AML-193 (cell line): ENCODE measurements at regions not wholly inside any gene's neighbourhood (a gene's known extent, or its start where the extent isn't known, plus 50 kb on each side); places are given as distances from the start of the nearest gene placed in this dataset.
"Not testable (repeated sequence)": the region's sequence is repeated elsewhere in the genome, so short reads cannot be mapped to it uniquely, and the experiment has no call there.

Experiments
- DNase-seq, 2 experiments: peaks; one replicate each; lab custom pipeline; 2025; lab: John Stamatoyannopoulos, UW

DNA sequence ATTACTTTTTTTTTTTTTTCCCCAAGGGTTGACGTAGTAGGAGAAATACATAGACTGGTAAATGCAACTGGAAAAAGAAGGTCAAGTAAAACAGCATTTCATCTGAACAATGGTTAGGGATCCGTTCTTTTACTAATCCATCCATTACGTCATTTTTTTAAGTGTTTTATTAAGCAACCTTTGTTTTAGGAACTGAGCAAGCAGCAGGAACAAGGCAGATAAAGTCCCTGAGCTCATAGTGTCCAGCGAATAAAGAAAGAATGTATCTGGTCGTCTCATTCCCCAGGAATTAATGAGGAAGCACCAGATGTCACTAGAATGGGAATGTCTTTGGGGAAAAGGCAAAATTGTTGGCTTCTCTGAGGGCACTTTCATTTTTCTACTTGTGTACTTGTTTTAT lies 842.4 kb downstream of the TDRD15 start:
- no peak for DNase-seq

DNA sequence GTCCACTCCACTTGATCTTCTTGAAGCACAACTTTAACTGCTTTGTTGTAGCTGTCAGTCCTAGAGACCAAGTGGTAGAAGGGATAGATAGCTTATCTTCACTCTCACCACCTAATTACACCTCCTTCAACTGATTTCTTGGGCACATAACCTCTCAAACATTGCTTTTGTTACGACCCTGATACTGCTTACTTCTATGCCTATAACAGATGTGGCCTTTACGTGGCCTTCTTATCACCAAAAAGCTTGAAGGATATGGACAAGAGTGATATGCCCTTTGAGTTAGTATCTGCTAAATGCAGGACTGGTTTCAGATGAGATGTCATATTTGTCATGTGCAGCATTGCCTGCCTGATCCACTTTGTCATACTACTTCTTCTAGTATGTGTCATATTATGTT lies 847.2 kb downstream of the TDRD15 start:
- DNase-seq: no peak

DNA sequence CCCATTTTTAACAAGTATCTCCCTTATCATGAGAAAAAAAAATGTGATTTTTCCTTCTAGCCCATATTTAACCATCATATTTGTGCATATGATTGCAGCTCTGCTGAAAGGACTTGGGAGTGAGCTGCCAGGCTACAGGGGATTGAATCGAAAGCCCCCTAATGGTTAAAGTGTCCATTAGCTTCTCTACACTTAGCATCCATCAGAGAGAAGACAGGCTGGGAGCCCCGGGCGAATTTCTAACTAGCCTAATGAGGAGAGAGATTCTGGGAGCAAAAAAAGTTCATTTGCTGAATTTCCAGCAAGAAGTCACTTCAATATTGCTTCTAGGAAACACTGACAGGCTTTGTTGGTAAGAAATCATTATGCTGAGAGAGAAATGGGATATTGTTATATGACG lies 848.8 kb downstream of the TDRD15 start:
- no peak for DNase-seq

DNA sequence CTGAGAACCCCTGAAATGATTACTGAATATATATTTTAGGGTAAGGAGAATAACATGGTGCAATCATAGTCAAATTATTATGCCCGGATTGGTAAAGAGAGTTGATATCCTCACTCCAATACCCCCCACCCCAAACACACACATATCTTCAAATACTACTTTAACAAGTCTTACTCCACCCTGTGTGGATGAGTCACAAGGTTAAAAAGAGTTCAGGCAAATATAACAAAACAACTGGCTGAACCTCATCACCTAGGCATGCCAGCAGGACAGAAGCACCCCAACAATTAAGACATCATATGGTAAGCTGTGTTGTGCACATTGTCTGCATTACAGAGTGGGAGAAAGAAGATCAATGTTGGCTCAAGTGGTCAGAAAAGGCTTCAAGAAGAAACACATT lies 857.4 kb downstream of the TDRD15 start:
- no peak for DNase-seq

DNA sequence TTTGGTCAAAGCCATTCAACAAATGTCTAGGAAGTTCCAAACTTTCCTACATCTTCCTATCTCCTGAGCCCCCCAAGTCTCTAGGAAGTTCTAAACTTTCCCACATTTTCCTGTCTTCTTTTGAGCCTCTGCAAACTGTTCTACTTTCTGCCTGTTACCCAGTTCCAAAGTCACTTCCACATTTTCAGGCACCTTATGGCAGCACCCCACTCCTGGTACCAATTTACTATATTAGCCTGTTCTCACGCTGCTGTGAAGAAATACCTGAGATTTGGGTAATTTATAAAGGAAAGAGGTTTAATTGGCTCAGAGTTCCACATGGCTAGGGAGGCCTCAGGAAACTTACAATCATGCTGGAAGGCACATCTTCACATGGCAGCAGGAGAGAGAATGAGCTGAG lies 869.2 kb downstream of the TDRD15 start:
- DNase-seq: no peak

DNA sequence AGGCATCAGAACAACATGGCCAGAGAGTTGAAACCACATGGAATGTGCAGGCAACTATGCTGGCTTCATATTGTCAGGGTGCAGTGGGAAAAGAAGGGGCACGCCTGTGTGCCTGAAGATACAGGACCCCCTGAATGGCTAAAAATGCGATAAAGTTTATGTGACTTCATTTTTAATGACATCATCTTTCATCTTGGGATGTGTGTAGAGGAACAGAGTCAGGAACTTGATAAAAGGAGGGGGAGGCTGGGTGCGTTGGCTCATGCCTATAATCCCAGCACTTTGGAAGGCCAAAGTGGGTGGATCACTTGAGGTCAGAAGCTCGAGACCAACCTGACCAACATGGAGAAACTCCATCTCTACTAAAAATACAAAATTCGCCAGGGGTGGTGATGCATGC lies 872.6 kb downstream of the TDRD15 start:
- DNase-seq: no peak

DNA sequence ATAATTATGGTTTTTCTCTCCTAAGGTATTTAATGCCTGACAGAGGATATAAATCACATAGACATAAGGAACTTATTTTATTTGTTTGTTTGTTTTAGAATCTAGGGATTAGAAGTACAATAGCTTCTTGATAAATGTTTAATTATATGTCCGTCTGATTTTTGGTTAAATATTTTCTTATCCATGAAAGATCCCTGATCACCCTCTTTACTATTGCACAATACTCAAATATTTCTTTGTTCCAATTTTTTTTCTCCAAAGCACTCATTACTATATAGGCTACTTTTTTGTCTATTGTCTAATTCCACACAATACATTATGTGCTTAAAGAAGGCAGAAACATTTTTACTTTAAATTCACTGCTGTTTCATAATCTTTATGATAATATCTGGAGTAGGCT lies 875.8 kb downstream of the TDRD15 start:
- DNase-seq: no peak

DNA sequence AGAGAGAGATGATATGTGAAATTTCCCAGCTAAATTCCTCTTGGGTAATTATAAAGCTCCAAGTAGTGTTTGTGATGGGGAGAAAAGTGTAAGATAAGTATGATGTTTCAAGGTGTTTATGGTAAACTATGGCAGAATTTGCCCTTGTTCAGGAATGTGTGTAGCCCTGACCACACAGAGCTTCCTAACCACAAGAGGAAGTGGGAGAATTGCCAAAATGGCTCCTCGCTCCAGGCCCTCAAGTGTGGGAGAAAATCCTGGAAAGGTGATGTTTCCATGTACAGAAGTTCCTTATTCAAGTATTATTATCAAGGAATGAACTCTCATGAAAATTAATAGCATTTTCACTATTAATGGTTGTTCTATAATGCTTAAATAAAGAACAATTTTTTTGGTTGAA lies 878.3 kb downstream of the TDRD15 start:
- DNase-seq: no peak

DNA sequence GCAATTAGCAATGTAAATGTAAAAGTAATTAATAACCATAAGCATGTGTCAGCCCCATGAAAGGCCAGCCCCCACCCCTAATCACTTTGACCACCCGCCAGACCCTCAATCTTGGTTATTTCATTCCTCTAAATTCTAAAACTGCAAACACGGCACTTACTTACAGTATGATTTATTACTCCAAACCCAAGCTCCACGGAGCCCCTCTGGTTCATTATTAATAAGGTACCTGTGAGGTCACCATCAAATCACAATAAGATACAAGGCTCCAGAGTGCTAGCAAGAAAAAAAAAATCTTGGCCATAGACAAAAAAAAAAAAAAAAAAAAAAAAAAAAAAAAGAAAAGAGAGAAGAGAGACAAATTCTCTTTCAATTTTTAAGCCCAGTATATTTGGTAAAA lies 879.5 kb downstream of the TDRD15 start:
- no peak for DNase-seq

DNA sequence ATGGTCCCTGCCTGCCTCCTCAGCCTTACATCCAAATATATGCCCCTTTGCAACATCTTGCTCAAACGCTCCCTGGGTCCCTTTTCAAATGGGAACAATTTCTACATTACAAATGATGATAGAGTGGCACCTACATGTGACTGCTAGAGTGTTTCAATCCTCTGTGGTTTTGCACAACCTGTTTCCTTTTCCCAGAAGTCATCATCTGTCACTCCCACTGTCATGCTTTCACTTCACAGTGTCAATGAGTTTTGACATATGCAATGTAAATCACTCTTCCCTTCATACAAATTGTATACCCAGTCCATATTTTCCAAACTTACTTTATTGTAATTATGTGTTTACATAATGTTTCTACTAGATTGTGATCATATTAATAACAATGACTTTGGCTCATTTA lies 887.3 kb downstream of the TDRD15 start:
- DNase-seq: no peak

DNA sequence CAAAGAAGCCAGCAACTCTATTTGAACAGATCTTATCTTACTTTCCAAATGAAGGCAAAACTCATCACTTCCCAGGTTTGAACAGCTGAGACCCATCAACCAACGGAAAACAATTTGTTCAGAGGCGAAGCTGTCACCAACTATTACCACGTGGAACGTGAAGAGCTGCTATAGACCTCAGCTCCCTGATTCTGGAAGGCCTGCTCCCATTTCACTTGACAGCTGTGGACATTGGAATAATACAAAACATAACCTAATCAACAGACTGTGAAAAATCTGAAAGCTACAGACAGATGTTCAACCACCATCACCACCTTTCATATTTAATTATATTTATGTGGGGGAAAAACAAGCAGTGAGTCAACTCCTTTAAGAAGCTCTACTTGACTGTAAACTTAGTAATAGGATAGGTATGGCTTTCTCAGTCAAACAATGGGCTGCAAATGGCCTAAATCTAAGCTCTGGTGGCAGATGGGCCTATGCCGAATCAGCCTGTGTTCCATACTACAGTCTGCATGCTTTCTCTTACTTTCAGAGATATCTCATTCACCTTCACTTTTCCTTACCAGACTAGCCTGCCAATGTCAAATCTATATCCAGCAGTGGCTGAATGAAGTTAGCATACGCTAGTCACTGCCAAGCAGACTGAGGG lies 896.4 kb downstream of the TDRD15 start:
- DNase-seq: no peak

DNA sequence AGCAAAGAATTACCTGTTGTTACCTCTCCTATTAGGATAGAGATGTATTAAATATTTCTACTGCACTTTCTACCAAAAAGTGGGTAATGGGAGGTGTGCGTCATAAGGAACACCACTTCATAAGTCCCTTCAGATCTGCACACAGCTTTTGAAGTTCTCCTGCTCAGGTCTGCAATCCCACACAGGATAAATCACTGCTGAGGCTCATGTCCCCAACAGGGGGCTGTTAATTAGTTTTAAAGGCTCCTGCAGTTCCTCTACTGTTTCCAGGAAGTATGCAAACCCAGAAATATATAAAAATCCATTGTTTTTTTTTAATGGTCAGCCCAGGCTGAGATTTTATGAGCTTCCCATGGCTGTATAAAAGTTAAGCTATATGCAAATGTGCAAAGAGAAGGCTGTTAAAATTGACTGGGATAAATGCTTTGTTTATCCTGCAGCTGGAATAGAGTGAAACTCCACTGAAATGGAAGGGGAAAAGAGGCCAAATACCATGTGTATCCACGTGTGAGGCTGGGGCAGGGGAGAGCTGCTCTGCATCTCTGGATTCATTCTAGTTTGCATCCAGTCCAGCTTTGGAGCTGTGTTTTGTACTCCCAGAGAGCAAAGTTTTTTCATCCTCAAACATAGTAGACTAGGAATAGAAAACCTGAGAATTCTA lies 903.7 kb downstream of the TDRD15 start:
- no peak for DNase-seq

DNA sequence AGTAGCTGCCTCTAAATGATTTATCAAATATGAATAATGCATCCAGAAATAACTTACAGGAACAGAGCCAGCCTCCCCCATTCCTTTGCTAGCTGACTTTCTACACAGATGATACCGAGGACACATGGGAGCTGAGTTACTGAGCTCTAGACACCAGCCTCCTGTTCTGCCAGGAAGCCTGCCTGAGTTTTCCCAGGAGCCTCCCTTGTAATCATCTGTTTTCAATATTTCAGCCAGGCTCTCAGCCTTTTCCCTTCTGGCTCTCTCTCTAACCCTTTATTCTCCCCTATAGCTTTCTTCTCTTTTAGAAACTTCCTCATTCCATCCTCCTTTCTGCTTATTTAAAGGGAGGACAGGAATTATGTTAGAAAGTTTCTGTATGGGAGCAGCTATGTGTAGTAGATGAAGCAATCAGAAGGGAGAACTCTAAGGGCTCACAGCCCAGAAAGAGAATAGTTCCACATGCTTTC lies 911.6 kb downstream of the TDRD15 start:
- DNase-seq: no peak

DNA sequence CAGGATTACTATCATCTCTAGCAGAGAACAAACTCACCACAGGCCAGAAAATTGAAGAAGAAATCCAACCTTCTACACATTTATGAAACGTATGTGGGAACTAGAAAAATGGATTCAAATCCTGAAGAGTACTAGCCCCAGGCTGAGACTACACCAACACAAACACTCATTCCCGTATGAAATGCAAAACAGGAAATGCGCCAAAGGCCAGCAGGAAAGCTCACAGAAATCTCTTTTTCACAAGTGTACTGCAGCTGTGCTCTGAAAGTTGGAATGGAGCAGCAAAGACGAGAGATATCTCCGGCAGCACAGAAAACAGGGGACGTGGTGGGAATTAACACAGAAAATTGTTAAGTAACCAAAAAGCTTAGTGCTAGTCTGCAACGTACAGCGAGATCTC lies 913.5 kb downstream of the TDRD15 start:
- no peak for DNase-seq

DNA sequence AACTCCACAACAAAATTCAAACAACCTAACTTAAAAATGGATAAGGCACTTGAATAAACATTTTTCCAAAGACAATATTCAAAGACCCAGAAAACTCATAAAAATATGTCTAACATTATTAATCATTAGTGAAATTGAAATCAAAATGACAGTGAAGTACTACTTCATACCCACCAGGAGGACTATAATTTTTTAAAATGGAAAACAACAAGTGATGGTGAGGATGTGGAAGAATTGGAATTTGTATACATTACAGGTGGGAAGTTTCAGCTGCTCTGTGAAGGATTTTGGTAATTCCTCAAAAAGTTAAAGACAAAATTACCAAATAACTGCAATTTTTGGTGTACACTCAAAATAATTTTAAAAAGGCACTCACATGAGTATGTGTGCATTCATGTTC lies 920.0 kb downstream of the TDRD15 start:
- DNase-seq: no peak

DNA sequence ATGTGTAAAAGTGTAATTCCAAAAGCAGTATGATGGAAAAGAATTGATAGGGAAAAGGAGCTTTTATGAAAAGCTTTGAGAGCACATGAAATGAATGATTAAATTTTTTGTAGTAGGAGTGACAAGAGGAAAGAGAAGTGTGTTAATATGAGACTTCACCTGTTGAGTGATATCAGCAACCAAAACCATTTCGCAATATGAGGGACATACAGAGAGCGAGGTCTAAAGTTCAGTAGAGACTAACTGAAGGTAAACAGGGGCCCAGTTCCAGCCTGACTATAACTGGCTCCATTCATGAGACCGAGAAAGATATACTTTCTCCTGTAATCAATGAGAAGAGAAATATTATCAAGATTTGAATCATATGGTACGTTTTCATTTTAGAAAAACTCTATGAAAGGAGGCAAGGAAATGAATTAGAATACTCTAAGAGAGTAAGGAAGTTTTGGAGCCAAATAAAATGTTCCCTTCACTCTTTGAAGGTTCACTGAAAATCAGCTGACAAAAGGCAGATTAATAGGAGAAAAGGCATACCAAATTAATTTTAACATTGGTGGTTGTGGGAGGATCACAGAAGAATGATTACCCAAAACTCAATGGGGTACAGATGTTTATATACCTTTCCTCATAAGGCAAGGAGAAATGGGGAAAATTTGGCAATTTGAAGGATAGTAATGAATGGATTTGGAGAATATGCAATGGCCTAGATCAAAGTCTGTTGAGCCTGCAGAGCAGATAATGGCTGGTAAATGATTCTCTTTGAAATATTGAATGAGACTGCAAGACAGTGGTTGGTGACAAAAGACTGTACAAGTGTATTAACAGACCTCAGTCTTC lies 932.2 kb downstream of the TDRD15 start:
- DNase-seq: no peak

DNA sequence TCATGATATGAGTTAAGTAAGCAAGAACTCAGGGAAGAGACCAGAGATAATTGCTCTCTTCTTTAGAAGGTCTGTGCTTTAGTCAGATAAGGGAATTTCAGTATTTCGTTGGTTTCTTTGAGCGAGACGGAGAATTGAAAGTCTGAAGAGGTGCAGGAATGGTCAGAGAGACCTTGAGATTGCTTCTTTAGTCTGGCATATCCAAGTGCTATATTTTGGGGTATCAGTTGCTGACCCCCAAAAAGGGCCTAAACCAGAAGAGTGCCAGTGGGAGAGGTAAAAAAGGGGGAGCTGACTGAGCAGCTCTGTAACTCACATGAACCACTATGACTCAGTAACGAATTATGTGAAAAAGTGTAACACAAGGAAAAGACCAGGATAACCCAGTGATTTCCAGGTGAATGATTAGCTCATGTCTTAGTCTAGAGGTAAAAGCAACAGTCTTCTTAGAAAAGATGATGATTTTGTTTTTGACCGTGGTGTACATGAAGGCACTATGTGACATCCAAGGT lies 932.9 kb downstream of the TDRD15 start:
- no peak for DNase-seq

DNA sequence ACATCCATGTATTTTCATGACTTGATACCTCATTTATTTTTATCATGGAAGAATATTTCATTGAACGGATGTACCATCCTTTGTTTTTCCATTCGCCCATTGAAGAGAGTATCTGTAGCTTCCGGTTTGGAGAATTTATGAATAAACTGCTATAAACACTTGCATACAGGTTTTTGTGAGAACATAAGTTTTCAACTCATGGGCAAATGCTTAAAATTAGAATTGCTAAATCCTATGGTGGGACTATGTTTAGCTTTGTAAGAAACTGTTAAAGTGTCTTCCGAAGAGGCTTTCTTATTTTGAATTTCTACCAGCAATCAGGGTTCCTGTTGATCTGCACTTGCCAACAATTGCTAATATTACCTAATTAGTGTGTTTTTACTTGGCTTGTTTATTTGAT lies 938.9 kb downstream of the TDRD15 start:
- no peak for DNase-seq

DNA sequence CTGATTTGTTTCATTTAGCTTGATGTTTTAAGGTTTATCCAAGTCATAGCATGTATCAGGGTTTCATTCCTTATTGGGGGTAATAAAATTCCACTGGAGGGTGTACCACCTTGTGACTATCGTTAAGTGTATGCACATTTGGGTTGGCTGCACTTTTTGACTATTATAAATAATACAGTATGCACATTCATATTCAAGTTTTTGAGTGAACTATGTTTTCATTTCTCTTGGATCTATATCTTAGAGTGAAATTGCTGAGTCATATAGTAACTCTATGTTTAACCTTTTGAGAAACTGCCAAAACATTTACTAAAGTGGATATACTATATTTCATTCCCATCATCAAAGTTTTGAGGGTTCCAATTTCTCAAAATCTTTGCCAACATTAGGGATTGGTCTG lies 952.7 kb downstream of the TDRD15 start:
- DNase-seq: no peak

DNA sequence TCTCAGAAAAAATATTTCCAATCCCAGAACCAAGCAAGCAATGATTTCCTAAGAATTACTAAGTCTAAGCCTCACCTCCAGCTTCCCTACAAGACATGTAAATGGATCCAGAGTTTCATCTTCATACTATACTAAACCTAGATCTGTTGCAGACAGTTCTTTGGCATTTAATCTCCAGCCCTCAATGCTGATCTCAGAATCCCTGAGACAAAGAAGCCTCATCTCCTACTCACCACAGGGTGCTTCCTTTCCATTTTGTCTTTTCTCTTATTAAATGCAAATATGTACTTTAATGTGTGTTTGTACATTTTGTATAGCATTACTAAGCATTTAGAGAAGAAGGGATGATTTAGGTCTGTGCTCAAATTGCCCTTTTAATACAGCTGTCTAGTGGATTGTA lies 954.9 kb downstream of the TDRD15 start:
- DNase-seq: no peak

DNA sequence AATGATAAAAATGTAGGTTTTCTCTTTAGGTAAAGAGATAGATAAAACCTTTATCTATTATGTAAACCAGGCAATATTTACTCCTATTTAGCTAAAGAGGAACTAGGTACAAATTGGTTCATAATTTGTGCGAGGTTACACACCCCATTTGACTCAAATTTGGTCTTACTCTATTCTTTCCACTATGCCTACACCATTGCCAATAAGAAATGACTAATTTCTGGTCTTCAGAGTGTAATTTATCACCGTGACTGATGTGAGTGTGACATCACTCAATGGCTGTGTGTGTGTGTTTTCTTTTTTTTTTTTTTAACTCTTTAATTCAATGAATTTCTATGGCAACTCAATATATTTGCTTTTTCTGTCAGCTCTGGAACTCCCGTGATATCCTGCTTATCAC lies 955.8 kb downstream of the TDRD15 start:
- DNase-seq: no peak

DNA sequence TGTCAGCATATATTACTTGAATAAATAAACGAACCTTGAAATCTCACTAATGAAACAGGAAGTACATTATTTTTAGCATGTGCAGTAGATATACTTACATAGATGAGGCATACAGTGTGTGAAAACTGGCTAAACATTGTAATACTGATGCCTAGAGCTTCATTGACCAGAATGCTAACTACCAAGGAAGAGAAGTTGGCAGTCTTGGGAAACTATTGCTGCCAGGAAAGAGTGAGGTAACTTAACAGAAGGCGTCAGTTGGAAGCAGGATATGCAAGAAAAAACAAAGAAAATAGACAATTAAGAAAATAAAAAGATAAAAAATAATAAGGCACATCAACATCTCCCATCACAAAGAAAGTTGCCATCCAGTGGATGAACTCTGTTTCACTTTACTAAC lies 963.0 kb downstream of the TDRD15 start:
- DNase-seq: no peak

DNA sequence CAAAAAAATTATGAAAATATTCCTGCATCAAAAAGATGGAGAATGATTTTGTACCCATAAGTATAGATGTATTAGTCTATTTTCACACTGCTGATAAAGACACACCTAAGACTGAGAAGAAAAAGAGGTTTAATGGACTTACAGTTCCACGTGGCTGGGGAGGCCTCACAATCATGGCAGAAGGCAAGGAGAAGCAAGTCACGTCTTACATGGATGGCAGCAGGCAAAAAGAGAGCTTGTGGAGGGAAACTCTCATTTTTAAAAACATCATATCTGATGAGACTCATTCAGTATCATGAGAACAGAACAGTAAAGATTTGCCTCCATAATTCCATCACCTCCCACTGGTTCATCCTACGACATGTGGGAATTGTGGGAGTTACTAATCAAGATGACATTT lies 979.8 kb downstream of the TDRD15 start:
- not testable (repeated sequence) for DNase-seq
